GM12874 (cell line): ENCODE measurements at regions not wholly inside any gene's neighbourhood (a gene's known extent, or its start where the extent isn't known, plus 50 kb on each side); places are given as distances from the start of the nearest gene placed in this dataset.

Source experiments
- CTCF ChIP-seq: IDR thresholded peaks from 2 replicates; pipeline ENCODE4 v1.5.1; 2011; ENCODE audit warnings: low read depth, mild to moderate bottlenecking, control low read depth, low read length, moderate library complexity; ENCODE audit not compliant: insufficient read depth

- TF ChIP-seq CTCF: no peak
These were observed 172.8 kb upstream of the PMEPA1 start for GRCh38 chr20:57882451-57883161.

GRCh38 chr20:57881466-57882385 lies 171.9 kb upstream of the PMEPA1 start:
- no peak for TF ChIP-seq CTCF

GRCh38 chr20:57880571-57880892 lies 170.7 kb upstream of the PMEPA1 start:
- TF ChIP-seq CTCF: no peak

- no peak for TF ChIP-seq CTCF
These were observed 170.2 kb upstream of the PMEPA1 start for GRCh38 chr20:57879779-57880570.

- TF ChIP-seq CTCF: no peak
These were observed 169.6 kb upstream of the PMEPA1 start for GRCh38 chr20:57879437-57879778.

GRCh38 chr20:57878786-57879424 lies 169.1 kb upstream of the PMEPA1 start:
- TF ChIP-seq CTCF: no peak

- TF ChIP-seq CTCF: no peak
These were observed 168.2 kb upstream of the PMEPA1 start for GRCh38 chr20:57877995-57878394.
